Tibial artery (tissue), 4 donors: ENCODE measurements at regions not wholly inside any gene's neighbourhood (a gene's known extent, or its start where the extent isn't known, plus 50 kb on each side); places are given as distances from the start of the nearest gene placed in this dataset.

Experiments used
- DNase-seq, 2 donors: peaks; one replicate each; pipeline ENCODE4 v3.0.0-alpha.2; 2019
- H3K27ac ChIP-seq, 2 donors: fragments of 200-600 bp; sonication (generic) in 1 of 2; 1 replicate in 1 of 2; 2 replicates in 1 of 2; pipeline ENCODE4 v1.5.1; 2018 to 2019; ENCODE audit warnings: mild to moderate bottlenecking in 1 of 2
- H3K27me3 ChIP-seq, 2 donors: fragments of 200-600 bp; sonication (generic) in 1 of 2; one replicate each; pipeline versions ENCODE4 v1.5.1 to v1.6.0; 2016 to 2019
- H3K36me3 ChIP-seq, 3 donors: fragments of 200-600 bp; sonication (generic) in 2 of 3; one replicate each; pipeline ENCODE4 v1.5.1; 2016 to 2019; ENCODE audit warnings: mild to moderate bottlenecking in 2 of 3
- H3K4me1 ChIP-seq, 4 donors: fragments of 200-600 bp; sonication (generic) in 2 of 4; 1 replicate in 3 of 4; 2 replicates in 1 of 4; pipeline ENCODE4 v1.5.1; 2016 to 2019
- H3K4me3 ChIP-seq, 2 donors: fragments of 200-600 bp; sonication (generic) in 1 of 2; 1 replicate in 1 of 2; 2 replicates in 1 of 2; pipeline ENCODE4 v1.5.1; 2018 to 2019; ENCODE audit warnings: mild to moderate bottlenecking in 2 of 2
- H3K9me3 ChIP-seq, 3 donors: fragments of 200-600 bp; sonication (generic) in 1 of 3; one replicate each; pipeline ENCODE4 v1.5.1; 2016 to 2019
- intact Hi-C: fragments of 100-400 bp; cut with DNase I; formaldehyde crosslinking; loops from one replicate; pipeline ENCODE4 v1.15.0; 2023; ENCODE audit warnings: low total_unique reads
- TF ChIP-seq, protein P1 (sequence below), 2 experiments: fragments of 200-600 bp in 1 of 2; fragments of 450-650 bp in 1 of 2; IDR thresholded peaks; one replicate each; pipeline ENCODE4 v1.5.1; 2017 to 2019; ENCODE audit warnings: antibody characterized with exemption in 2 of 2, mild to moderate bottlenecking in 1 of 2, moderate library complexity in 1 of 2

DNA sequence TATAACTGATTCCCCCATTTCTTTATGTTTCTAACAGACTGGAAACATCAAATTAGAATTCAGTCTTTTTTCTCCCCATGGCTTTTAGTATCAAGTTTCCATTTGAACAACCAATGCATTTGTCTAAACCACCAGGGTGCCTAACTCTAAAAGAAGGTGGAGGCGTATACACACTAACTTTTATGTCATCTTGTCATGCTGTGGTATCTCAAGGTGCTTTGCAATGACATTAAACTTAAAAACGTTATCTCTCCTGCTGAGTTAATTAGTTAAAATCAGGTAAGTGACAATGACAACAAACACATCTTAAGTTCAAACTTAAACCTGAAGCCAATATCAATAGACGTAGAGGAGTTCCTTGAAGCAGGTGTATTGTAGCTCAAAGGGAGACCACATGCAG lies 1001.7 kb downstream of the PCDH17 start:
- no peak overlapping the region for H3K27ac ChIP-seq
- no peaks in the 10 kb centered on the region for H3K36me3 ChIP-seq
- no peaks in the 10 kb centered on the region for H3K4me1 ChIP-seq
- H3K27me3 ChIP-seq = no peaks in the 10 kb centered on the region
- intact Hi-C loops = no loop called here
- H3K4me3 ChIP-seq = no peak overlapping the region
- H3K9me3 ChIP-seq = no peaks in the 10 kb centered on the region
- no peak for DNase-seq
- TF ChIP-seq, protein P1, sequence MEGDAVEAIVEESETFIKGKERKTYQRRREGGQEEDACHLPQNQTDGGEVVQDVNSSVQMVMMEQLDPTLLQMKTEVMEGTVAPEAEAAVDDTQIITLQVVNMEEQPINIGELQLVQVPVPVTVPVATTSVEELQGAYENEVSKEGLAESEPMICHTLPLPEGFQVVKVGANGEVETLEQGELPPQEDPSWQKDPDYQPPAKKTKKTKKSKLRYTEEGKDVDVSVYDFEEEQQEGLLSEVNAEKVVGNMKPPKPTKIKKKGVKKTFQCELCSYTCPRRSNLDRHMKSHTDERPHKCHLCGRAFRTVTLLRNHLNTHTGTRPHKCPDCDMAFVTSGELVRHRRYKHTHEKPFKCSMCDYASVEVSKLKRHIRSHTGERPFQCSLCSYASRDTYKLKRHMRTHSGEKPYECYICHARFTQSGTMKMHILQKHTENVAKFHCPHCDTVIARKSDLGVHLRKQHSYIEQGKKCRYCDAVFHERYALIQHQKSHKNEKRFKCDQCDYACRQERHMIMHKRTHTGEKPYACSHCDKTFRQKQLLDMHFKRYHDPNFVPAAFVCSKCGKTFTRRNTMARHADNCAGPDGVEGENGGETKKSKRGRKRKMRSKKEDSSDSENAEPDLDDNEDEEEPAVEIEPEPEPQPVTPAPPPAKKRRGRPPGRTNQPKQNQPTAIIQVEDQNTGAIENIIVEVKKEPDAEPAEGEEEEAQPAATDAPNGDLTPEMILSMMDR (IDR thresholded peaks at IDR 0.05) = no peak

DNA sequence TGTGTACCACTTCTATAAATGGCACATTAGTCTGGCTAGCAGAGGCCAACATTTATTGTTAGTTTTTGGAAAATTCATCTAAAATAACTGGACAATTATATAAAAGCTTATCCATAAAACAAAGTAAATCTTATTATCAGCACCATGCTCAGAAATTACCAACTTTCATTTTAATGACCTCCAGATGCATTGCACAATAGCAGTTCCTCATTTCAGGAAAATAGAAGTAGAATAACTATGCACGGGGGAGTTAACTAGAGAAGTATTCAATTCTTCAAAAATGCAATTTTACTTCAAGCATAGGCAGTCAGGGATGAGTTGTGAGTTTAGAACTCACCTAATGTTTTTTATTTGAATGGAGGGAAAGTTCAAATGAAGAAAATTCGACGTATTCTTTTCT lies 1023.5 kb downstream of the PCDH17 start:
- H3K4me3 ChIP-seq = no peak overlapping the region
- DNase-seq = no peak
- no peaks in the 10 kb centered on the region for H3K9me3 ChIP-seq
- H3K36me3 ChIP-seq = no peaks in the 10 kb centered on the region
- H3K27ac ChIP-seq = no peak overlapping the region
- no peaks in the 10 kb centered on the region for H3K4me1 ChIP-seq
- intact Hi-C loops = no loop called here
- H3K27me3 ChIP-seq = no peaks in the 10 kb centered on the region
- TF ChIP-seq, protein P1 (IDR thresholded peaks at IDR 0.05) = no peak

DNA sequence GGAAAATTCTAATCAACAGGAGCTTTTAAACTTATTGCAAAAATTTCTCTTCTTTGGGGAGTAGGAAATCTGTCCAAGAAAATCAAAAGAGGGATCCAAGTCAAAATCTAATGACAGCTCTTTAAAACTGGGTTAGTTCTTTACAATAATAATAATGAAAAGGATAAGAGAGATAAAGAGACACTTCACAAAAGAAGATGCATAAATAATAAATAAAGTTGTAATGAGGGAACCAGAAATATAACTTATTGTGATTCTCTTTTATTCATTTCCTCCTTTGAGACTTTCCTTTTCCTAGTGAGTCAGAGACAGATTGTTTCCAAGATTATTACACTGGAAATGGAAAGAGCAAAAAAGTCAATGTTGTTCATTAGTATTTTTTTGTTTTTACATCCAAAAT lies 1029.3 kb downstream of the PCDH17 start:
- H3K27ac ChIP-seq = no peak overlapping the region
- TF ChIP-seq, protein P1 (IDR thresholded peaks at IDR 0.05) = no peak
- no peaks in the 10 kb centered on the region for H3K36me3 ChIP-seq
- no peaks in the 10 kb centered on the region for H3K4me1 ChIP-seq
- DNase-seq = no peak
- intact Hi-C loops = no loop called here
- no peaks in the 10 kb centered on the region for H3K27me3 ChIP-seq
- H3K4me3 ChIP-seq = no peak overlapping the region
- no peaks in the 10 kb centered on the region for H3K9me3 ChIP-seq

DNA sequence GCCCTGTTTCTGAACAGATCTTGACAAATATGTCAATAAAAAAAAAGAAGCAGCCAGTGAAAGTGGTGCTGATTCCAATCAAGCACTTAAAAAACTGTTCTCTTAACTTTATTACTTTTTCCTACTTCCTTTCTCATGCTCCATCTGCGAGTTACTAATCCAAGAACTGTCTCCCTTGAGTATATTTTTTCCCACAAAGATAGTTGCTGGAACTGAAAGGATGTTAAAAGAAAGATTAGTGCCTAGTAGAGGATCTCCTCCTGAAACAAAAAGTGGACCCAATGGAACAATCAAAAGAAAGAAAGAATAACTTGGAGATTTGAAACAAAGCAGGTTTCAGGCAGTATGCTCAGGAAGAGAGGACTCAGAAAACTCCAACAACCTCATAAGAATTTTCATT lies 1034.8 kb downstream of the PCDH17 start:
- DNase-seq = no peak
- no peak overlapping the region for H3K27ac ChIP-seq
- no peaks in the 10 kb centered on the region for H3K27me3 ChIP-seq
- H3K9me3 ChIP-seq = no peaks in the 10 kb centered on the region
- no peaks in the 10 kb centered on the region for H3K36me3 ChIP-seq
- intact Hi-C loops = no loop called here
- no peaks in the 10 kb centered on the region for H3K4me1 ChIP-seq
- TF ChIP-seq, protein P1 (IDR thresholded peaks at IDR 0.05) = no peak
- no peak overlapping the region for H3K4me3 ChIP-seq

DNA sequence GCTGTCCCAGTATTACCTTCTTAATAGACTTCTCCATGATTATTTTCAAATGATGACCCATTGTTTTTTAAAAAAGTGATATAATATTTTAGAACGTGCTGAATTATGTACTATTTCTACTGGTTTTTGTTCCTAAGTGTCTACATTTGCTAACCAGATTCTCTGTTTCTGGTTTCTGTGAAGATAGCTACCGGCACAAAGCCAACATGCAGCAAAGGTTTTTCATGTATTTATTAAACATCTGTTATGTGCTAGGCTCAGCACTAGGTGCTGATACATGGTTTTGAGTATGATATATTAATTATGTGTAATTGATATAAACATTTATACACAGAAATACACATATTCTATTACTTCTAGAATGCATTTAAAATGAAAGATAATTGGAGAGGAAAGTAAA lies 1035.6 kb downstream of the PCDH17 start:
- no peak overlapping the region for H3K4me3 ChIP-seq
- H3K27me3 ChIP-seq = no peaks in the 10 kb centered on the region
- intact Hi-C loops = no loop called here
- H3K27ac ChIP-seq = no peak overlapping the region
- no peaks in the 10 kb centered on the region for H3K4me1 ChIP-seq
- TF ChIP-seq, protein P1 (IDR thresholded peaks at IDR 0.05) = no peak
- H3K36me3 ChIP-seq = no peaks in the 10 kb centered on the region
- no peak for DNase-seq
- no peaks in the 10 kb centered on the region for H3K9me3 ChIP-seq

DNA sequence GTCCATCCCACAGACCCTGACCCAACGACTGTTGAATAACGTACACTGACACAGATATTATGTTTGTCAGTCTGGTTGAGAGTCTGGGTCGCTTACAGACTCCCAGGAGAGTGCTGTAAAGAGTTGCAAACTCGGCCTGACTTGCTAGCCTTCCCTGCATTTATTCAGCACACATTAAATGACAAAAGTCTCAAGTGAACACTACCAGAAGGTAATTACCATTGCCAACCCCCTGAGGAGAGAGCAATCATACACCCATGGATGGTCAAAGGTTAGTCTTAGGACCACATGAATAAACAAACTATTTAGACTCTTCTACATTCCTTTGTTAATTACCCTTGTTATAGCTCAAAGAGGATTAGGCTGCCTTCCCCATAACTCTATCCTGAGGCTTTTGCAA lies 1048.6 kb downstream of the PCDH17 start:
- no peak overlapping the region for H3K4me3 ChIP-seq
- DNase-seq = no peak
- H3K36me3 ChIP-seq = no peaks in the 10 kb centered on the region
- no peak overlapping the region for H3K27ac ChIP-seq
- intact Hi-C loops = no loop called here
- H3K27me3 ChIP-seq = no peaks in the 10 kb centered on the region
- TF ChIP-seq, protein P1 (IDR thresholded peaks at IDR 0.05) = no peak
- no peaks in the 10 kb centered on the region for H3K4me1 ChIP-seq
- H3K9me3 ChIP-seq = no peaks in the 10 kb centered on the region
